Hepatocyte (in vitro differentiated cells): ENCODE measurements at regions not wholly inside any gene's neighbourhood (a gene's known extent, or its start where the extent isn't known, plus 50 kb on each side); places are given as distances from the start of the nearest gene placed in this dataset.
"Not testable (repeated sequence)": the region's sequence is repeated elsewhere in the genome, so short reads cannot be mapped to it uniquely, and the experiment has no call there.

Experiments
- DNase-seq: peaks from one replicate; pipeline ENCODE4 v3.0.0-alpha.2; 2016; ENCODE audit warnings: low spot score
- H2AFZ ChIP-seq: fragments of 200-600 bp; sonication (generic); 2 replicates; pipeline ENCODE4 v1.6.0; 2016; ENCODE audit warnings: antibody characterized with exemption, mild to moderate bottlenecking
- H3K27ac ChIP-seq: fragments of 200-600 bp; sonication (generic); 2 replicates; pipeline ENCODE4 v1.5.1; 2016; ENCODE audit warnings: mild to moderate bottlenecking
- H3K27me3 ChIP-seq: fragments of 200-600 bp; sonication (generic); 2 replicates; pipeline ENCODE4 v1.6.1; 2016
- H3K36me3 ChIP-seq: fragments of 200-600 bp; sonication (generic); replicated peaks from 2 replicates; pipeline ENCODE4 v1.5.1; 2016; ENCODE audit warnings: low read depth; ENCODE audit not compliant: insufficient read depth
- H3K4me1 ChIP-seq: fragments of 200-600 bp; sonication (generic); 2 replicates; pipeline ENCODE4 v1.5.1; 2016; ENCODE audit warnings: mild to moderate bottlenecking, moderate library complexity; ENCODE audit not compliant: insufficient read depth
- H3K4me2 ChIP-seq: fragments of 200-600 bp; sonication (generic); 2 replicates; pipeline ENCODE4 v1.6.0; 2016
- H3K4me3 ChIP-seq: fragments of 200-600 bp; sonication (generic); 2 replicates; pipeline ENCODE4 v1.5.1; 2016; ENCODE audit warnings: mild to moderate bottlenecking
- H3K79me2 ChIP-seq: fragments of 200-600 bp; sonication (generic); 2 replicates; pipeline ENCODE4 v1.6.0; 2017; ENCODE audit warnings: mild to moderate bottlenecking
- H3K9me2 ChIP-seq: fragments of 200-600 bp; sonication (generic); replicated peaks from 2 replicates; pipeline ENCODE4 v1.6.0; 2017; ENCODE audit warnings: mild to moderate bottlenecking; ENCODE audit not compliant: insufficient read depth
- H3K9me3 ChIP-seq: fragments of 200-600 bp; sonication (generic); 2 replicates; pipeline ENCODE4 v1.5.1; 2016; ENCODE audit warnings: low read depth, mild to moderate bottlenecking
- H4K20me1 ChIP-seq: fragments of 200-600 bp; sonication (generic); 2 replicates; pipeline ENCODE4 v1.6.0; 2016; ENCODE audit warnings: mild to moderate bottlenecking; ENCODE audit not compliant: insufficient read depth, poor library complexity, severe bottlenecking
- CTCF ChIP-seq: fragments of 200-600 bp; sonication (generic); IDR thresholded peaks from 2 replicates; pipeline ENCODE4 v1.5.1; 2016; ENCODE audit warnings: antibody characterized with exemption, mild to moderate bottlenecking; ENCODE audit not compliant: poor library complexity
- EZH2 ChIP-seq: fragments of 200-600 bp; sonication (generic); IDR thresholded peaks from 2 replicates; pipeline ENCODE4 v1.6.1; 2016; ENCODE audit warnings: antibody characterized with exemption, mild to moderate bottlenecking, borderline replicate concordance
- EZH2phosphoT487 ChIP-seq: fragments of 200-600 bp; sonication (generic); IDR thresholded peaks from one replicate; pipeline ENCODE4 v1.6.1; 2018; ENCODE audit warnings: antibody characterized with exemption, mild to moderate bottlenecking, low read depth, moderate library complexity; ENCODE audit not compliant: unreplicated experiment, severe bottlenecking
- WGBS: methylation state at CpG from one replicate; pipeline ENCODE4 v1.1.6; 2016; ENCODE audit warnings: low lambda C conversion rate; ENCODE audit errors: missing lambda C conversion rate; 5-methylcytosine and 5-hydroxymethylcytosine counted together

- Histone ChIP-seq H3K27ac (no peak overlapping the region), H3K4me3 (no peak overlapping the region), H3K9me3 (no peaks in the 10 kb centered on the region), H3K79me2 (no peaks in the 10 kb centered on the region), H3K36me3 (no peaks in the 10 kb centered on the region), H3K9me2 (no peaks in the 10 kb centered on the region), H2AFZ (no peak overlapping the region), H3K4me1 (no peaks in the 10 kb centered on the region), H3K4me2 (no peak overlapping the region), H3K27me3 (peaks cover 2% of the 10 kb centered on the region), H4K20me1 (no peaks in the 10 kb centered on the region)
- no peak for TF ChIP-seq EZH2phosphoT487
- TF ChIP-seq EZH2: no peak
- no peak for TF ChIP-seq CTCF
- DNase-seq: no peak
- WGBS: 65% methylated on average over 14 of the region's 14 CpGs
Measured at GRCh38 chr7:68977385-68978055, 620.8 kb upstream of the AUTS2 start.

- no peak for DNase-seq
- H3K4me3 ChIP-seq: no peak overlapping the region
- H4K20me1 ChIP-seq: no peaks in the 10 kb centered on the region
- H3K4me1 ChIP-seq: no peaks in the 10 kb centered on the region
- H3K36me3 ChIP-seq: no peaks in the 10 kb centered on the region
- H3K79me2 ChIP-seq: no peaks in the 10 kb centered on the region
- H3K27ac ChIP-seq: no peak overlapping the region
- TF ChIP-seq EZH2 (no peak), EZH2phosphoT487 (no peak), CTCF (no peak)
- no peaks in the 10 kb centered on the region for H3K27me3 ChIP-seq
- no peak overlapping the region for H2AFZ ChIP-seq
- WGBS: 96% methylated on average over 4 of the region's 4 CpGs
- H3K4me2 ChIP-seq: no peak overlapping the region
- no peaks in the 10 kb centered on the region for H3K9me3 ChIP-seq
- H3K9me2 ChIP-seq: no peaks in the 10 kb centered on the region
Measured at GRCh38 chr7:68978710-68979109, 619.6 kb upstream of the AUTS2 start.

GRCh38 chr7:68980011-68980410 lies 618.3 kb upstream of the AUTS2 start:
- Histone ChIP-seq H2AFZ (no peak overlapping the region), H3K9me3 (no peaks in the 10 kb centered on the region), H3K36me3 (no peaks in the 10 kb centered on the region), H3K4me1 (no peaks in the 10 kb centered on the region), H3K9me2 (no peaks in the 10 kb centered on the region), H4K20me1 (no peaks in the 10 kb centered on the region), H3K79me2 (no peaks in the 10 kb centered on the region), H3K27ac (no peak overlapping the region), H3K27me3 (no peaks in the 10 kb centered on the region), H3K4me2 (no peak overlapping the region), H3K4me3 (no peak overlapping the region)
- TF ChIP-seq EZH2phosphoT487 (no peak), CTCF (no peak), EZH2 (no peak)
- no peak for DNase-seq
- 33% methylated on average over 1 of the region's 1 CpG for WGBS

- not testable (repeated sequence) for H2AFZ ChIP-seq, H3K4me3 ChIP-seq, H4K20me1 ChIP-seq, H3K9me3 ChIP-seq, H3K4me1 ChIP-seq, H3K27me3 ChIP-seq, H3K79me2 ChIP-seq, H3K9me2 ChIP-seq, H3K36me3 ChIP-seq, DNase-seq, H3K4me2 ChIP-seq, H3K27ac ChIP-seq
- WGBS: 33% methylated on average over 2 of the region's 2 CpGs
Measured at GRCh38 chr7:68980432-68980831, 617.8 kb upstream of the AUTS2 start.
